SH-SY5Y (cell line): ENCODE measurements at regions not wholly inside any gene's neighbourhood (a gene's known extent, or its start where the extent isn't known, plus 50 kb on each side); places are given as distances from the start of the nearest gene placed in this dataset.
A peak's percentile ranks its signal among the peaks of the same experiment; 100 is the strongest.

Experiments
- GATA2 ChIP-seq: IDR thresholded peaks from 2 replicates; pipeline ENCODE4 v1.6.1; 2011; ENCODE audit warnings: mild to moderate bottlenecking, low read depth, low read length
- GATA3 ChIP-seq: IDR thresholded peaks from 2 replicates; pipeline ENCODE4 v1.6.1; 2011; ENCODE audit warnings: low read depth, mild to moderate bottlenecking, low read length, moderate library complexity

GRCh38 chr11:92136797-92137196 is 87.8 kb upstream of the FAT3 start:
- TF ChIP-seq GATA2 (no peak), GATA3 (no peak)

GRCh38 chr11:92131289-92131865 is 93.2 kb upstream of the FAT3 start:
- TF ChIP-seq GATA3 (no peak), GATA2 (no peak)

- TF ChIP-seq GATA2 (no peak), GATA3 (no peak)
These were observed 94.2 kb upstream of the FAT3 start for GRCh38 chr11:92130421-92130831.

- no peak for TF ChIP-seq GATA2
These were observed 94.8 kb upstream of the FAT3 start for GRCh38 chr11:92129811-92130210.

GRCh38 chr11:92128026-92128425 is 96.6 kb upstream of the FAT3 start:
- no peak for TF ChIP-seq GATA2
- TF ChIP-seq GATA3: no peak

GRCh38 chr11:92125321-92125720 is 99.3 kb upstream of the FAT3 start:
- no peak for TF ChIP-seq GATA2
- no peak for TF ChIP-seq GATA3

- TF ChIP-seq GATA3 (no peak; the same call in 1 of the 2 replicates), GATA2 (peak; percentile 44; the same call in 1 of the 2 replicates)
These were observed 101.1 kb upstream of the FAT3 start for GRCh38 chr11:92123540-92123939.

- TF ChIP-seq GATA2 (no peak), GATA3 (no peak)
These were observed 102.1 kb upstream of the FAT3 start for GRCh38 chr11:92122561-92122960.

GRCh38 chr11:92111287-92111686 is 113.3 kb upstream of the FAT3 start:
- TF ChIP-seq GATA2: no peak
- no peak for TF ChIP-seq GATA3

- no peak for TF ChIP-seq GATA3
- no peak for TF ChIP-seq GATA2
These were observed 115.2 kb upstream of the FAT3 start for GRCh38 chr11:92109466-92109865.

- TF ChIP-seq GATA3: no peak
- no peak for TF ChIP-seq GATA2
These were observed 117.3 kb upstream of the FAT3 start for GRCh38 chr11:92107331-92107730.

GRCh38 chr11:92104349-92104748 is 120.3 kb upstream of the FAT3 start:
- no peak for TF ChIP-seq GATA2
- TF ChIP-seq GATA3: no peak

- TF ChIP-seq GATA3 (no peak), GATA2 (no peak)
These were observed 122.7 kb upstream of the FAT3 start for GRCh38 chr11:92101920-92102319.

- TF ChIP-seq GATA3: no peak
- no peak for TF ChIP-seq GATA2
These were observed 125.4 kb upstream of the FAT3 start for GRCh38 chr11:92099183-92099582.

- no peak for TF ChIP-seq GATA2
- no peak for TF ChIP-seq GATA3
These were observed 126.4 kb upstream of the FAT3 start for GRCh38 chr11:92098172-92098571.

GRCh38 chr11:92087725-92088537 is 136.7 kb upstream of the FAT3 start:
- no peak for TF ChIP-seq GATA3
- TF ChIP-seq GATA2: no peak
